H1 (cell line): ENCODE measurements at regions not wholly inside any gene's neighbourhood (a gene's known extent, or its start where the extent isn't known, plus 50 kb on each side); places are given as distances from the start of the nearest gene placed in this dataset.

ENCODE experiments used
- BCL11A ChIP-seq, 2 experiments: IDR thresholded peaks; one replicate each; pipeline ENCODE4 v1.6.1; 2011; ENCODE audit warnings: low read depth in 2 of 2, low read length in 2 of 2, mild to moderate bottlenecking in 2 of 2
- EZH2 ChIP-seq: fragments of 200-600 bp; sonication (generic); IDR thresholded peaks from 2 replicates; pipeline ENCODE4 v1.7.1; 2012; ENCODE audit warnings: low read depth, mild to moderate bottlenecking, moderate library complexity, low read length, inconsistent platforms; ENCODE audit not compliant: severe bottlenecking
- HDAC6 ChIP-seq: IDR thresholded peaks from one replicate; pipeline ENCODE4 v1.7.1; 2012; ENCODE audit warnings: low read depth, mild to moderate bottlenecking, inconsistent platforms, low read length, moderate library complexity
- NANOG ChIP-seq: IDR thresholded peaks from 2 replicates; pipeline ENCODE4 v1.6.1; 2011; ENCODE audit warnings: low read length, low read depth, mild to moderate bottlenecking, inconsistent platforms; ENCODE audit not compliant: insufficient read depth, poor library complexity, severe bottlenecking
- POLR2A ChIP-seq, 2 experiments: IDR thresholded peaks; 1 replicate in 1 of 2; 2 replicates in 1 of 2; pipeline ENCODE4 v1.6.1; 2011; ENCODE audit warnings: low read depth in 2 of 2, low read length in 2 of 2, mild to moderate bottlenecking in 2 of 2; ENCODE audit errors: control extremely low read depth in 1 of 2
- POLR2AphosphoS5 ChIP-seq: IDR thresholded peaks from 2 replicates; pipeline ENCODE4 v1.6.1; 2011; ENCODE audit warnings: low read depth, low read length
- RXRA ChIP-seq: IDR thresholded peaks from 2 replicates; pipeline ENCODE4 v1.6.1; 2011; ENCODE audit warnings: low read depth, mild to moderate bottlenecking, low read length, moderate library complexity; ENCODE audit not compliant: insufficient read depth
- SIRT6 ChIP-seq: IDR thresholded peaks from one replicate; pipeline ENCODE4 v1.7.1; 2012; ENCODE audit warnings: low read length, inconsistent platforms
- SIX5 ChIP-seq: IDR thresholded peaks from 2 replicates; pipeline ENCODE4 v1.6.1; 2011; ENCODE audit warnings: mild to moderate bottlenecking, low read depth, low read length
- TEAD4 ChIP-seq: IDR thresholded peaks from 2 replicates; pipeline ENCODE4 v1.6.1; 2012; ENCODE audit warnings: low read depth, low read length, inconsistent platforms, mixed read lengths
- TF ChIP-seq, protein P1 (sequence below): fragments of 300-600 bp; sonication (generic); IDR thresholded peaks from 2 replicates; pipeline ENCODE4 v1.7.1; 2012; ENCODE audit warnings: low read length, moderate library complexity, mild to moderate bottlenecking, inconsistent platforms; ENCODE audit not compliant: insufficient replicate concordance

- TF ChIP-seq, protein P1, sequence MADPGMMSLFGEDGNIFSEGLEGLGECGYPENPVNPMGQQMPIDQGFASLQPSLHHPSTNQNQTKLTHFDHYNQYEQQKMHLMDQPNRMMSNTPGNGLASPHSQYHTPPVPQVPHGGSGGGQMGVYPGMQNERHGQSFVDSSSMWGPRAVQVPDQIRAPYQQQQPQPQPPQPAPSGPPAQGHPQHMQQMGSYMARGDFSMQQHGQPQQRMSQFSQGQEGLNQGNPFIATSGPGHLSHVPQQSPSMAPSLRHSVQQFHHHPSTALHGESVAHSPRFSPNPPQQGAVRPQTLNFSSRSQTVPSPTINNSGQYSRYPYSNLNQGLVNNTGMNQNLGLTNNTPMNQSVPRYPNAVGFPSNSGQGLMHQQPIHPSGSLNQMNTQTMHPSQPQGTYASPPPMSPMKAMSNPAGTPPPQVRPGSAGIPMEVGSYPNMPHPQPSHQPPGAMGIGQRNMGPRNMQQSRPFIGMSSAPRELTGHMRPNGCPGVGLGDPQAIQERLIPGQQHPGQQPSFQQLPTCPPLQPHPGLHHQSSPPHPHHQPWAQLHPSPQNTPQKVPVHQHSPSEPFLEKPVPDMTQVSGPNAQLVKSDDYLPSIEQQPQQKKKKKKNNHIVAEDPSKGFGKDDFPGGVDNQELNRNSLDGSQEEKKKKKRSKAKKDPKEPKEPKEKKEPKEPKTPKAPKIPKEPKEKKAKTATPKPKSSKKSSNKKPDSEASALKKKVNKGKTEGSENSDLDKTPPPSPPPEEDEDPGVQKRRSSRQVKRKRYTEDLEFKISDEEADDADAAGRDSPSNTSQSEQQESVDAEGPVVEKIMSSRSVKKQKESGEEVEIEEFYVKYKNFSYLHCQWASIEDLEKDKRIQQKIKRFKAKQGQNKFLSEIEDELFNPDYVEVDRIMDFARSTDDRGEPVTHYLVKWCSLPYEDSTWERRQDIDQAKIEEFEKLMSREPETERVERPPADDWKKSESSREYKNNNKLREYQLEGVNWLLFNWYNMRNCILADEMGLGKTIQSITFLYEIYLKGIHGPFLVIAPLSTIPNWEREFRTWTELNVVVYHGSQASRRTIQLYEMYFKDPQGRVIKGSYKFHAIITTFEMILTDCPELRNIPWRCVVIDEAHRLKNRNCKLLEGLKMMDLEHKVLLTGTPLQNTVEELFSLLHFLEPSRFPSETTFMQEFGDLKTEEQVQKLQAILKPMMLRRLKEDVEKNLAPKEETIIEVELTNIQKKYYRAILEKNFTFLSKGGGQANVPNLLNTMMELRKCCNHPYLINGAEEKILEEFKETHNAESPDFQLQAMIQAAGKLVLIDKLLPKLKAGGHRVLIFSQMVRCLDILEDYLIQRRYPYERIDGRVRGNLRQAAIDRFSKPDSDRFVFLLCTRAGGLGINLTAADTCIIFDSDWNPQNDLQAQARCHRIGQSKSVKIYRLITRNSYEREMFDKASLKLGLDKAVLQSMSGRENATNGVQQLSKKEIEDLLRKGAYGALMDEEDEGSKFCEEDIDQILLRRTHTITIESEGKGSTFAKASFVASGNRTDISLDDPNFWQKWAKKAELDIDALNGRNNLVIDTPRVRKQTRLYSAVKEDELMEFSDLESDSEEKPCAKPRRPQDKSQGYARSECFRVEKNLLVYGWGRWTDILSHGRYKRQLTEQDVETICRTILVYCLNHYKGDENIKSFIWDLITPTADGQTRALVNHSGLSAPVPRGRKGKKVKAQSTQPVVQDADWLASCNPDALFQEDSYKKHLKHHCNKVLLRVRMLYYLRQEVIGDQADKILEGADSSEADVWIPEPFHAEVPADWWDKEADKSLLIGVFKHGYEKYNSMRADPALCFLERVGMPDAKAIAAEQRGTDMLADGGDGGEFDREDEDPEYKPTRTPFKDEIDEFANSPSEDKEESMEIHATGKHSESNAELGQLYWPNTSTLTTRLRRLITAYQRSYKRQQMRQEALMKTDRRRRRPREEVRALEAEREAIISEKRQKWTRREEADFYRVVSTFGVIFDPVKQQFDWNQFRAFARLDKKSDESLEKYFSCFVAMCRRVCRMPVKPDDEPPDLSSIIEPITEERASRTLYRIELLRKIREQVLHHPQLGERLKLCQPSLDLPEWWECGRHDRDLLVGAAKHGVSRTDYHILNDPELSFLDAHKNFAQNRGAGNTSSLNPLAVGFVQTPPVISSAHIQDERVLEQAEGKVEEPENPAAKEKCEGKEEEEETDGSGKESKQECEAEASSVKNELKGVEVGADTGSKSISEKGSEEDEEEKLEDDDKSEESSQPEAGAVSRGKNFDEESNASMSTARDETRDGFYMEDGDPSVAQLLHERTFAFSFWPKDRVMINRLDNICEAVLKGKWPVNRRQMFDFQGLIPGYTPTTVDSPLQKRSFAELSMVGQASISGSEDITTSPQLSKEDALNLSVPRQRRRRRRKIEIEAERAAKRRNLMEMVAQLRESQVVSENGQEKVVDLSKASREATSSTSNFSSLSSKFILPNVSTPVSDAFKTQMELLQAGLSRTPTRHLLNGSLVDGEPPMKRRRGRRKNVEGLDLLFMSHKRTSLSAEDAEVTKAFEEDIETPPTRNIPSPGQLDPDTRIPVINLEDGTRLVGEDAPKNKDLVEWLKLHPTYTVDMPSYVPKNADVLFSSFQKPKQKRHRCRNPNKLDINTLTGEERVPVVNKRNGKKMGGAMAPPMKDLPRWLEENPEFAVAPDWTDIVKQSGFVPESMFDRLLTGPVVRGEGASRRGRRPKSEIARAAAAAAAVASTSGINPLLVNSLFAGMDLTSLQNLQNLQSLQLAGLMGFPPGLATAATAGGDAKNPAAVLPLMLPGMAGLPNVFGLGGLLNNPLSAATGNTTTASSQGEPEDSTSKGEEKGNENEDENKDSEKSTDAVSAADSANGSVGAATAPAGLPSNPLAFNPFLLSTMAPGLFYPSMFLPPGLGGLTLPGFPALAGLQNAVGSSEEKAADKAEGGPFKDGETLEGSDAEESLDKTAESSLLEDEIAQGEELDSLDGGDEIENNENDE = no peak
- TF ChIP-seq HDAC6 (no peak), POLR2AphosphoS5 (no peak), POLR2A (IDR thresholded peaks at IDR 0.05; ENCODE audit: control extremely low read depth in 1 of 2, low read depth in 2 of 2, low read length in 2 of 2) (no peak), SIX5 (no peak), TEAD4 (no peak), EZH2 (no peak), NANOG (no peak), RXRA (no peak), SIRT6 (no peak), BCL11A (IDR thresholded peaks at IDR 0.05; ENCODE audit: low read depth in 2 of 2, low read length in 2 of 2) (no peak)
- TF ChIP-seq, all 59 proteins: peak for 0
Measured at GRCh38 chr3:165128544-165128943, 50.2 kb upstream of the SI start (continued).
